Endothelial cell of umbilical vein (primary cell): ENCODE measurements at regions not wholly inside any gene's neighbourhood (a gene's known extent, or its start where the extent isn't known, plus 50 kb on each side); places are given as distances from the start of the nearest gene placed in this dataset.

Source experiments
- BruUV-seq: library from RNA; stranded (reverse); fragments of 400-500 nt; replicated peaks from 2 replicates; lab custom pipeline; 2021; lab: Mats Ljungman, UMichigan
- CTCF ChIA-PET: fragments of 300-600, 350-600 bp; sonication (Branson Sonifier 250); formaldehyde crosslinking; loops from one replicate; lab custom pipeline; 2021; ENCODE audit warnings: antibody characterized with exemption, inconsistent platforms; lab: Charles Lee
- POLR2A ChIA-PET: fragments of 300-600, 350-600 bp; sonication (Branson Sonifier 250); formaldehyde crosslinking; loops from one replicate; lab custom pipeline; 2021; ENCODE audit warnings: antibody characterized with exemption, inconsistent platforms; lab: Charles Lee
- DNase-seq: peaks from one replicate; pipeline ENCODE4 v3.0.0-alpha.2; 2011; ENCODE audit warnings: low read depth, low spot score
- FAIRE-seq: peaks from 2 replicates; lab custom pipeline; 2011; peaks lifted over from hg19 to GRCh38; lab: Jason Lieb, UNC
- H2AFZ ChIP-seq: 2 replicates; pipeline ENCODE4 v1.6.0; 2012; ENCODE audit warnings: low read depth, low read length, control low read depth, inconsistent platforms
- H3K27ac ChIP-seq: 2 replicates; pipeline ENCODE4 v1.5.1; 2011; ENCODE audit warnings: low read depth, mild to moderate bottlenecking, control low read depth, low read length, moderate library complexity; ENCODE audit not compliant: insufficient read depth
- H3K27me3 ChIP-seq, 2 experiments: 2 replicates each; pipeline versions ENCODE4 v1.6.0 to v1.6.1; 2011; ENCODE audit warnings: low read length in 2 of 2, mixed read lengths in 1 of 2; ENCODE audit not compliant: control insufficient read depth in 2 of 2, insufficient read depth in 2 of 2
- H3K36me3 ChIP-seq, 2 experiments: 2 replicates in 1 of 2; 3 replicates in 1 of 2; pipeline ENCODE4 v1.5.1; 2011; ENCODE audit warnings: low read length in 2 of 2, mild to moderate bottlenecking in 1 of 2, moderate library complexity in 1 of 2; ENCODE audit not compliant: control insufficient read depth in 2 of 2, insufficient read depth in 2 of 2; ENCODE audit errors: extremely low read depth in 1 of 2
- H3K4me1 ChIP-seq: 3 replicates; pipeline ENCODE4 v1.5.1; 2011; ENCODE audit warnings: mild to moderate bottlenecking, low read length; ENCODE audit not compliant: control insufficient read depth, insufficient read depth; ENCODE audit errors: extremely low read depth
- H3K4me2 ChIP-seq: 2 replicates; pipeline ENCODE4 v1.6.1; 2011; ENCODE audit warnings: low read length, control low read depth, mixed read lengths; ENCODE audit not compliant: insufficient read depth
- H3K4me3 ChIP-seq, 3 experiments: fragments of 200-600 bp in 1 of 3; sonication (generic), shearing (Covaris generic) in 1 of 3; replicated peaks in 1 of 3; 2 replicates each; pipeline ENCODE4 v1.5.1; 2011 to 2016; ENCODE audit warnings: control low read depth in 3 of 3, low read length in 3 of 3, mild to moderate bottlenecking in 2 of 3, inconsistent platforms in 1 of 3, low read depth in 1 of 3, moderate library complexity in 1 of 3; ENCODE audit not compliant: insufficient read depth in 1 of 3
- H3K79me2 ChIP-seq: 2 replicates; pipeline ENCODE4 v1.6.0; 2012; ENCODE audit warnings: low read length, inconsistent platforms; ENCODE audit not compliant: control insufficient read depth, insufficient read depth
- H3K9ac ChIP-seq: replicated peaks from 2 replicates; pipeline ENCODE3; 2011; ENCODE audit warnings: low read length, control low read depth; ENCODE audit not compliant: insufficient read depth; ENCODE audit errors: extremely low read depth
- H3K9me1 ChIP-seq: replicated peaks from 3 replicates; pipeline ENCODE4 v1.6.0; 2011; ENCODE audit warnings: mild to moderate bottlenecking, low read length; ENCODE audit not compliant: control insufficient read depth, insufficient read depth; ENCODE audit errors: extremely low read depth
- H3K9me3 ChIP-seq: replicated peaks from 2 replicates; pipeline ENCODE4 v1.5.1; 2012; ENCODE audit warnings: low read length, inconsistent platforms; ENCODE audit not compliant: control insufficient read depth, insufficient read depth
- H4K20me1 ChIP-seq: replicated peaks from 2 replicates; pipeline ENCODE3; 2011; ENCODE audit warnings: mild to moderate bottlenecking, low read length; ENCODE audit not compliant: control insufficient read depth, insufficient read depth; ENCODE audit errors: extremely low read depth
- CTCF ChIP-seq, 2 donors: IDR thresholded peaks; 1 replicate in 1 of 2; 2 replicates in 1 of 2; pipeline ENCODE4 v1.5.1; 2011; ENCODE audit warnings: low read length in 2 of 2, mild to moderate bottlenecking in 2 of 2, moderate library complexity in 2 of 2, control low read depth in 1 of 2, inconsistent platforms in 1 of 2, low read depth in 1 of 2; ENCODE audit not compliant: insufficient read depth in 1 of 2; ENCODE audit errors: extremely low read depth in 1 of 2
- EZH2 ChIP-seq: IDR thresholded peaks from 2 replicates; pipeline ENCODE4 v1.6.1; 2012; ENCODE audit warnings: borderline replicate concordance, low read depth, mild to moderate bottlenecking, moderate library complexity, low read length, inconsistent platforms; ENCODE audit not compliant: severe bottlenecking
- FOS ChIP-seq: IDR thresholded peaks from 2 replicates; pipeline ENCODE4 v1.6.1; 2011; ENCODE audit warnings: mild to moderate bottlenecking, low read length, moderate library complexity, borderline replicate concordance; ENCODE audit not compliant: insufficient read depth
- GATA2 ChIP-seq: IDR thresholded peaks from 2 replicates; pipeline ENCODE4 v1.7.0; 2011; ENCODE audit warnings: low read depth, mild to moderate bottlenecking, moderate library complexity, mixed read lengths, low read length; ENCODE audit not compliant: insufficient read length, insufficient read depth
- JUN ChIP-seq: IDR thresholded peaks from 2 replicates; pipeline ENCODE4 v1.6.1; 2011; ENCODE audit warnings: borderline replicate concordance, low read depth; ENCODE audit not compliant: insufficient read length, insufficient read depth
- MYC ChIP-seq: IDR thresholded peaks from one replicate; pipeline ENCODE4 v1.6.1; 2011; ENCODE audit warnings: mild to moderate bottlenecking, low read depth, low read length
- POLR2A ChIP-seq: IDR thresholded peaks from 2 replicates; pipeline ENCODE4 v1.6.1; 2012; ENCODE audit warnings: low read depth, mild to moderate bottlenecking, control low read depth, low read length
- POLR2AphosphoS5 ChIP-seq: IDR thresholded peaks from 2 replicates; pipeline ENCODE4 v1.6.1; 2012; ENCODE audit warnings: low read depth, mild to moderate bottlenecking, control low read depth, low read length, moderate library complexity; ENCODE audit not compliant: insufficient read depth
- dilution Hi-C: fragments of 300-500 bp; cut with MboI; formaldehyde crosslinking; loops from one replicate; pipeline ENCODE4 v1.15.0; 2019; ENCODE audit warnings: low sequenced_read_pairs; ENCODE audit not compliant: extremely low pct_ligation_motif_present
- intact Hi-C: fragments of 100-400 bp; cut with micrococcal nuclease; formaldehyde crosslinking; loops from one replicate; pipeline ENCODE4 v1.10.0; 2022
- TF ChIP-seq, protein P1 (sequence below): IDR thresholded peaks from 2 replicates; pipeline ENCODE4 v1.6.1; 2011; ENCODE audit not compliant: insufficient read depth, insufficient read length

GRCh38 chr3:104537323-104537722 is 829.4 kb upstream of the ALCAM start:
- no peak overlapping the region for H3K4me3 ChIP-seq
- H3K9ac ChIP-seq, result no peak overlapping the region
- no TSS peak for BruUV-seq
- no peaks in the 10 kb centered on the region for H3K9me3 ChIP-seq
- DNase-seq (no peak), FAIRE-seq (no peak)
- H3K4me2 ChIP-seq, result no peak overlapping the region
- dilution Hi-C loops, result no loop called here
- intact Hi-C loops, result no loop called here
- no peaks in the 10 kb centered on the region for H3K4me1 ChIP-seq
- CTCF ChIA-PET, result no interaction called here
- no peak overlapping the region for H2AFZ ChIP-seq
- no peaks in the 10 kb centered on the region for H4K20me1 ChIP-seq
- H3K27ac ChIP-seq, result no peak overlapping the region
- no peaks in the 10 kb centered on the region for H3K27me3 ChIP-seq
- peaks cover under 1% of the 10 kb centered on the region for H3K9me1 ChIP-seq
- POLR2A ChIA-PET, result no interaction called here
- no peak for TF ChIP-seq EZH2
- no peak for TF ChIP-seq GATA2
- TF ChIP-seq CTCF (IDR thresholded peaks at IDR 0.05; ENCODE audit: extremely low read depth in 1 of 2, insufficient read depth in 1 of 2, low read depth in 1 of 2, low read length in 2 of 2), result no peak
- no peak for TF ChIP-seq MYC
- no peak for TF ChIP-seq POLR2A
- TF ChIP-seq FOS, result no peak
- TF ChIP-seq, protein P1, sequence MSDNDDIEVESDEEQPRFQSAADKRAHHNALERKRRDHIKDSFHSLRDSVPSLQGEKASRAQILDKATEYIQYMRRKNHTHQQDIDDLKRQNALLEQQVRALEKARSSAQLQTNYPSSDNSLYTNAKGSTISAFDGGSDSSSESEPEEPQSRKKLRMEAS, result no peak
- no peak for TF ChIP-seq JUN
- no peak for TF ChIP-seq POLR2AphosphoS5
- no peaks in the 10 kb centered on the region for H3K36me3 ChIP-seq
- H3K79me2 ChIP-seq, result no peaks in the 10 kb centered on the region
